ENCODE measurements at regions not wholly inside any gene's neighbourhood (a gene's known extent, or its start where the extent isn't known, plus 50 kb on each side); places are given as distances from the start of the nearest gene placed in this dataset.
"Not testable (repeated sequence)": the region's sequence is repeated elsewhere in the genome, so short reads cannot be mapped to it uniquely, and the experiment has no call there.

DNA sequence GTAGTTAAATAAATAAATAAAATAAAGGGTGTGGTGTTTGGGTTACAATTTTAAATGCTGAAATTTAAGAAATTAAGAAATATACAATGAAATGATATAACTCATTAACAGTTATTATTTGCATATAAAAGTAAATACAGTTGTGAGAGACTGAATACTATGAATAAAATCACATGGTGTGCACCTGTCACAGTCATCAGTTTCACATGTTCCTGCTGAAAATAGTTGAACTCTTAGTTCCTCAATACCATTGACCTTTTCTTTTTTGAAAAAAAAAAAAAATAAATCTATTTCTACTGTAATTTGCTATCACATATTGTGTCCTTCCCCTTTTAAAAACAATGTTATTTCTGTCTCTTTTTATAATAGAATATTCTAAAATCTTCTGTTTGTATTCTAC lies 130.9 kb upstream of the CHD1 start:
- TF ChIP-seq, protein P1, sequence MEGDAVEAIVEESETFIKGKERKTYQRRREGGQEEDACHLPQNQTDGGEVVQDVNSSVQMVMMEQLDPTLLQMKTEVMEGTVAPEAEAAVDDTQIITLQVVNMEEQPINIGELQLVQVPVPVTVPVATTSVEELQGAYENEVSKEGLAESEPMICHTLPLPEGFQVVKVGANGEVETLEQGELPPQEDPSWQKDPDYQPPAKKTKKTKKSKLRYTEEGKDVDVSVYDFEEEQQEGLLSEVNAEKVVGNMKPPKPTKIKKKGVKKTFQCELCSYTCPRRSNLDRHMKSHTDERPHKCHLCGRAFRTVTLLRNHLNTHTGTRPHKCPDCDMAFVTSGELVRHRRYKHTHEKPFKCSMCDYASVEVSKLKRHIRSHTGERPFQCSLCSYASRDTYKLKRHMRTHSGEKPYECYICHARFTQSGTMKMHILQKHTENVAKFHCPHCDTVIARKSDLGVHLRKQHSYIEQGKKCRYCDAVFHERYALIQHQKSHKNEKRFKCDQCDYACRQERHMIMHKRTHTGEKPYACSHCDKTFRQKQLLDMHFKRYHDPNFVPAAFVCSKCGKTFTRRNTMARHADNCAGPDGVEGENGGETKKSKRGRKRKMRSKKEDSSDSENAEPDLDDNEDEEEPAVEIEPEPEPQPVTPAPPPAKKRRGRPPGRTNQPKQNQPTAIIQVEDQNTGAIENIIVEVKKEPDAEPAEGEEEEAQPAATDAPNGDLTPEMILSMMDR (IDR thresholded peaks at IDR 0.05), result no peak
- Histone ChIP-seq H3K9me3 (no peaks in the 10 kb centered on the region), H3K27me3 (no peaks in the 10 kb centered on the region), H3K4me3 (no peak overlapping the region), H3K36me3 (no peaks in the 10 kb centered on the region), H3K27ac (no peak overlapping the region), H3K4me1 (no peaks in the 10 kb centered on the region)
- ATAC-seq, result no peak
- intact Hi-C loops (cut with DNase I), result no loop called here
- no peak for DNase-seq

DNA sequence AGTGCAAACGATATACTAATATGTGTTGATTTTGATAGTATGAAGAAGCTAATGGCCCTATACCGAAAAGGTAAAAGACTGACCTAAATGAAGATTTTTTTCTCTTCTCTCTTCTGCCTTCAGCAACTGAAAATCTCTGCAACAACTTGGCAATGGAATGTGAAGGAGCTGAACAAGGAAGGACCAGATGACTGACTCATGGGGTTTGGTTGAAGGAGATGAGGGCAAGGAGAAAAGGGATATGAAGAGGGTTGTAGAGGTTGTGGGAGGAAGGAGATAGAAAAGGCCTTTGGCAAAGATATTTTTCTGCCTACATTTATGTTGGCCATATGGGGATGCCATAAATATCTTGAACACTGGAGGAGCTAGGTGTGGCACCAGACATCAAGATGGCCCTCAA lies 129.7 kb upstream of the CHD1 start:
- intact Hi-C loops (cut with DNase I), result no loop called here
- Histone ChIP-seq H3K27ac (no peak overlapping the region), H3K4me3 (no peak overlapping the region), H3K36me3 (no peaks in the 10 kb centered on the region), H3K4me1 (no peaks in the 10 kb centered on the region), H3K9me3 (no peaks in the 10 kb centered on the region), H3K27me3 (no peaks in the 10 kb centered on the region)
- TF ChIP-seq, protein P1 (IDR thresholded peaks at IDR 0.05), result no peak
- DNase-seq (no peak), ATAC-seq (no peak)

DNA sequence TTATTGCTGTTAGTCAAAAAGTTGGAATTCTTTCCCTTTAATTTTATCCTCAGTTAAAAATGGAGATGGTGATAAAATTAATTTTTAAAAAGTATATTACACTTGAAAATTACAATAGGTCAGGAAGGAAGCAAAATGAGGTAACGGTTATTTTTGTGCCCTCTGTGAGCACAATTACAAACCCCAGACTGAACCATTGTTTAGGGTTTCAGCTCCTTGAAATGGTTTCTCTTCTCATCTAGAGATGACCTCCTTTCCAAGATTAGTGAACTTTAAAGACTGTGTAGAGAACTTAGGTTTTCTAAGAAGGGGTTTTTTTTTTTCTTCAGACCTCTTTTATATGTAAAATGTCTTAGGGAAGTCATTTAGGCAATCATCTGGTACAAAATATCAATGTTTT lies 126.2 kb upstream of the CHD1 start:
- intact Hi-C loops (cut with DNase I), result no loop called here
- no peaks in the 10 kb centered on the region for H3K9me3 ChIP-seq

DNA sequence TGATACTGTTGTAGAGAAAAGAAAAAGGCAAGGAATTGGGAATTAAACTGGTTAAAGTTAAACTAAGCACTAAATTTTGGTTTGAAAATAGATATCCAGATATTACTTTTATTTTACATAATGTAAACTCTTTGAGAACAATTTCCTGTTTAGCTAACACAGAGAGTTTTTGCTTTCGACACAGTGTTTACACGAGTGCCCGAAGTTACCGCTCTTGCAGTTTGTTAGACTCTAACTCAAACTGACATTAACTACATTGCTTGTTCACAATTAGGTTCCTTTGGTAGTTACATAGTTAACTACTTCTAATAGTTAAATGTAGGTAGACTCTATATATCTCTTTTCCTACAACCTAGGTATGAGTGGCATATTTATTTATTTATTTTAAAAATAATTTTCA lies 117.1 kb upstream of the CHD1 start:
- H3K4me1 ChIP-seq, result no peaks in the 10 kb centered on the region
- TF ChIP-seq, protein P1 (IDR thresholded peaks at IDR 0.05), result no peak

More for the DNA sequence above, 126.2 kb upstream of the CHD1 start:
- Histone ChIP-seq H3K4me1 (no peaks in the 10 kb centered on the region), H3K36me3 (no peaks in the 10 kb centered on the region), H3K27me3 (no peaks in the 10 kb centered on the region), H3K27ac (no peak overlapping the region), H3K4me3 (no peak overlapping the region)
- ATAC-seq (no peak), DNase-seq (no peak)
- TF ChIP-seq, protein P1 (IDR thresholded peaks at IDR 0.05), result no peak

DNA sequence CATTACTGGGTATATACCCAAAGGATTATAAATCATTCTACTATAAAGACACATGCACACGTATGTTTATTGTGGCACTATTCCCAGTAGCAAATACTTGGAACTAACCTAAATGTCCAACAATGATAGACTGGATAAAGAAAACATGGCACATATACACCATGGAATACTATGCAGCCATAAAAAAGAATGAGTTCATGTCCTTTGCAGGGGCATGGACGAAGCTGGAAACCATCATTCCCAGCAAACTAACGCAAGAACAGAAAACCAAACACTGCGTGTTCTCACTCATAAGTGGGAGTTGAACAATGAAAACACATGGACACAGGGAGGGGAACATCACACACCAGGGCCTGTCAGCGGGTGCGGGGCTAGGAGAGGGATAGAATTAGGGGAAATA lies 114.5 kb upstream of the CHD1 start:
- H3K36me3 ChIP-seq; H3K27me3 ChIP-seq; ATAC-seq; H3K27ac ChIP-seq; H3K4me1 ChIP-seq; H3K4me3 ChIP-seq; intact Hi-C loops (cut with DNase I); DNase-seq; H3K9me3 ChIP-seq: not testable (repeated sequence)

More for the DNA sequence above, 117.1 kb upstream of the CHD1 start:
- no peak for ATAC-seq
- H3K36me3 ChIP-seq, result no peaks in the 10 kb centered on the region
- intact Hi-C loops (cut with DNase I), result no loop called here
- DNase-seq, result no peak
- no peak overlapping the region for H3K27ac ChIP-seq
- H3K9me3 ChIP-seq, result no peaks in the 10 kb centered on the region
- no peaks in the 10 kb centered on the region for H3K27me3 ChIP-seq
- no peak overlapping the region for H3K4me3 ChIP-seq

DNA sequence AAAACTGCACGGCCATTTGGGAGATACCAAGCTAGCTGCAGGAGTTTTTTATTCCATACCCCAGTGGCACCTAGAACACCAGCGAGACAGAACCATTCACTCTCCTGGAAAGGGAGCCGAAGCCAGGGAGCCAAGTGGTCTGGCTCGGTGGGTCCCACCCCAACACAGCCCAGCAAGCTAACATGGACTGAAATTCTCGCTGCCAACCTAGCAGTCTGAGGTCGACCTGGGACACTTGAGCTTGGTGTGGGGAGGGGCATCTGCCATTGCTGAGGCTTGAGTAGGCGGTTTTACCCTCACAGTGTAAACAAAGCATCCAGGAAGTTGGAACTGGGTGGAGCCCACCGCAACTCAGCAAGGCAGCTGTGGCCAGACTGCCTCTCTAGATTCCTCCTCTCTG lies 108.9 kb upstream of the CHD1 start:
- Histone ChIP-seq H3K27ac (no peak overlapping the region), H3K9me3 (no peaks in the 10 kb centered on the region), H3K36me3 (no peaks in the 10 kb centered on the region), H3K4me3 (no peak overlapping the region), H3K27me3 (no peaks in the 10 kb centered on the region), H3K4me1 (peaks cover 9% of the 10 kb centered on the region)
- TF ChIP-seq, protein P1 (IDR thresholded peaks at IDR 0.05), result no peak
- no peak for ATAC-seq
- no peak for DNase-seq
- intact Hi-C loops (cut with DNase I), result no loop called here
